Activated CD4-positive, alpha-beta T cell treated with anti-CD3 and anti-CD28 coated beads, Interleukin-2, amount 50 U/mL, for 16 hours (primary cell): ENCODE measurements at regions not wholly inside any gene's neighbourhood (a gene's known extent, or its start where the extent isn't known, plus 50 kb on each side); places are given as distances from the start of the nearest gene placed in this dataset.
"Not testable (repeated sequence)": the region's sequence is repeated elsewhere in the genome, so short reads cannot be mapped to it uniquely, and the experiment has no call there.

ENCODE experiments used
- DNase-seq: peaks from one replicate; pipeline ENCODE4 v3.0.0-alpha.2; 2020

DNA sequence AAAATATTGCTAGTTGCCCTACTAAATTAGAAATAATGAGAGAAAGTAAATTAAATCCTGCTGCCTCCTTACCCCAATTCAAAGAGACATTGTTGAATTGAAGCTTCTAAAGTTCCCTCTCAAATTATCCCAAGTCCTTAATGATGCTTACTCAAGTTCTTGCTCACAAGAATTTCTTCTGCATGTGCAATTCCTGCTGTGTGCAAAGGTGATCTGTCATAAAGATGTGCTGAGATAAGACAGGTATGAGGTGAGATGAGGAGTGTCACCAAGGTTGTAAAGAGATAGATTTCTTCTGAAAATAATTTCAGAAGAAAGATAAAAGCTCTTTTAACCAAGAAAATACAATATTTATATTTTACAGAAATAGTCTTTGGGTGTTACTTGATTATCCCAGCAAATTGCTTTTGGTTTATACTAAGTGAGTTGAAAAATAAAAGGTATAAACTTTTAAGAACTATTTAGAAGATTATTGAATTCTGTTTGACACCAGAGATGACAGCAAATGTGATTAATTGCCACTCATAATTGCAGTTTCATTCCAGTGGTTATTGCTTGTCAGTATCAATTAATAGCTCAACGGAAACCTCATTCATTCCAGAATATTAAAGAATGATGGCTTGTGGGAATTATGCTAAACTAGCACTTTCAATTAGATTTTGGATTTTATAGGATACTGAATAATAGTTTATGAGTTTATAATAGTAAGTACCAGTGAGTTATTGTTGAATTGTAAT, 674.3 kb downstream of the STK39 start:
- no peak for DNase-seq

DNA sequence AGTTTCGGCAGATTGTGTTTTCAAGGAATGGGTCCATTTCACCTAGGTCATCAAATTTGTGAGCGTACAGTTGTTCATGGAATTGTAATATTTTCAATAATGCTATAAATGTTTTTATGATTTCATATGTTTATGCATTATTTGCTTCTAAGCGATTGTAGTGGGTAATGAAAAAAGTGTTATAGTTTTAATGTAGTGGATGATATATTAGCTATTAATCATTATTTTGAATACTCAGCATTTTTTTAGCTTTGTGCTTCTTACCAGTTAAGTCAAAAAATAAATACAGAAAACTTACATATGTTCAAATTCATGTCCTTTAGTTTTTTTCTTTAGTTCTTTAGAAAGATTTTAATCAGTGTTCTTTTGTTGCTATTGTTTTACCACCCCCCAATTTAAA, 677.0 kb downstream of the STK39 start:
- no peak for DNase-seq

DNA sequence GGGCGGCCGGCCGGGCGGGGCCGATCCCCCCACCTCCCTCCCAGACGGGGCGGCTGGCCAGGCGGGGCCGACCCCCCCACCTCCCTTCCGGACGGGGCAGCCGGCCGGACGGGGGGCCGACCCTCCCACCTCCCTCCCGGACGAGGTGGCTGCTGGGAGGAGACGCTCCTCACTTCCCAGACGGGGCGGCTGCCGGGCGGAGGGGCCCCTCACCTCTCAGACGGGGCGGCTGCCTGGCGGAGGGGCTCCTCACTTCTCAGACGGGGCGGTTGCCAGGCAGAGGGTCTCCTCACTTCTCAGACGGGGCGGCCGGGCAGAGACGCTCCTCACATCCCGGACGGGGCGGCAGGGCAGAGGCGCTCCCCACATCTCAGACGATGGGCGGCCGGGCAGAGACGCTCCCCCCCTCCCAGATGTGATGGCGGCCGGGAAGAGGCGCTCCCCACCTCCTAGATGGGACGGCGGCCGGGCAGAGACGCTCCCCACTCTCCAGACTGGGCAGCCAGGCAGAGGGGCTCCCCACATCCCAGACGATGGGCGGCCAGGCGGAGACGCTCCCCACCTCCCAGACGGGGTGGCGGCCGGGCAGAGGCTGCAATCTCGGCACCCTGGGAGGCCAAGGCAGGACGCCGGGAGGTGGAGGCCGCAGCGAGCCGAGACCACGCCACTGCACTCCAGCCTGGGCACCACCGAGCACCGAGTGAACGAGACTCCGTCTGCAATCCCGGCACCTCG, 675.8 kb downstream of the XIRP2 start:
- not testable (repeated sequence) for DNase-seq

DNA sequence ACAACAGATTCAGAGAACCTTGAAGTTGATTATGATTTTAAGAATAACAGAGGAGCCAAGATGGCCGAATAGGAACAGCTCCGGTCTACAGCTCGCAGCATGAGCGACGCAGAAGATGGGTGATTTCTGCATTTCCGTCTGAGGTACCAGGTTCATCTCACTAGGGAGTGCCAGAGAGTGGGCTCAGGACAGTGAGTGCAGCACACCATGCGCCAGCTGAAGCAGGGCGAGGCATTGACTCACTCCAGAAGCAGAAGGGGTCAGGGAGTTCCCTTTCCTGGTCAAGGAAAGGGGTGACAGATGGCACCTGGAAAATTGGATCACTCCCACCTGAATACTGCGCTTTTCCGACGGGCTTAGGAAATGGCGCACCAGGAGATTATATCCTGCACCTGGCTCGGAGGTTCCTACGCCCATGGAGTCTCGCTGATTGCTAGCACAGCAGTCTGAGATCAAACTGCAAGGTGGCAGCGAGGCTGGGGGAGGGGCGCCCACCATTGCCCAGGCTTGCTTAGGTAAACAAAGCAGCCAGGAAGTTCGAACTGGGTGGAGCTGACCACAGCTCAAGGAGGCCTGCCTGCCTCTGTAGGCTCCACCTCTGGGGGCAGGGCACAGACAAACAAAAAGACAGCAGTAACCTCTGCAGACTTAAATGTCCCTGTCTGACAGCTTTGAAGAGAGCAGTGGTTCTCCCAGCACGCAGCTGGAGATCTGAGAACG, 670.2 kb downstream of the XIRP2 start:
- DNase-seq, result not testable (repeated sequence)

DNA sequence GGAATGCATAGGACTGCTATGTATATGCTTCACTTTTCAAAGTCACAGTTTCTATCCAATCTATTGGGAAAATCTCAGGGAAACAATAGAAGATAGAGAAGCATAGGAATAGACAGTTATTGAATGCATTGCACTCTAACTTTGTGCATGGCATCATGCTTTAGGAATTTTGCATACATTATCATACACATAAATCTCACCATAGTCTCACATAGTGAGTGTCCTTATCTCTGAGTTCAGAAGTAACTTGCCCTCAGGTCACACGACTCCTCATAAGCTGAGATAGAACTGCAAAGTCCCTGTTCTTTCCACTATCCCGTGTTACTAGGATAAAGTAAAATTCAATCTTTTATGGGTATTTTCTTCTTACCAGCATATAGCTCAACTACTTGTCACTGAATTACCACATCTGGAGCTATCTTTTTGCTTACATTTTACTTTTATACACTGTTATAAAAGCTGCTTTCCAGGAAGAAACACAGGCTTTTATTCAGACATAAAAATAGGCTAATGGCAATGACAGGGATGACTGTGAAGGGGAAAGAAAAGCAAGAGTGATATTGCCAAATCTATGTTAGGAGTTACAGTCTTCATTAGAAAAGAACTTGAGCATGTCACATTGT, 666.9 kb downstream of the XIRP2 start:
- DNase-seq, result no peak

DNA sequence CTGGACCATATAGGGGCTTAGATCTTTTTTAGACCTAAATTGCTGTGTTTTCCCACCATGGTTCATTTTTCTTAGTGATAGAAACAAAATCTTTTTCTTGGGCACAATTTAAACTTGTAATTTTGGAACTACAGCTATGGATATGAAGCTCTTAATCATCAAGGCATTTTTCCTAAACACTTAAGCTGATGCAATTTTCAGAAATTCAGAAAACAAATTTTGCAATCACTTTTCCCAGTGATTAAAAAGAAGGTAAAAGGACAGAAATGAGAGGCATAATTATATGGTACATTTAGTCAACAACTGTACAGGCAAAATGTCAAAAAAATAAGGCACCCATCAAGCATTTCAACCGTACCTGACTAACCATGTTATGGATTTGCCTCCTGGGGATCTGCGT, 665.4 kb downstream of the XIRP2 start:
- DNase-seq, result no peak

DNA sequence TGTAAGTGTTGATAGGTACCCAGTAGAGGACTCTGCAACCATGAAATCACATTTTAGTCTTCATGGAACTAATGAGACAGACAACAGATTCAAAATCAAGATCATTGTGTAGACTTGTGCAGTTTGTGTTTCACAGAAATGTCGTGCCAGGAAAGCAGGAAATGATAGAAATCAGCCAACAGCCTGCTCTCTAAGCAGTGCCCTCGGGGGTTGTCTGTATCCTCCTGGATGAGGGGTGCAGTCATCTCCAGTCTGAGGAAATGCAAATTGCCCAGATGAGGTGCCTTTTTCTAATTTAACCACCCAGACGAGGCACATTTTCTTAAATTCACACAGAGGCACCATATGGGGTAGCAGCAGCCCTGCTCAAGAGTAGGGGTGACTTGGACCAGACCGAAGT, 663.1 kb downstream of the XIRP2 start:
- DNase-seq, result no peak

DNA sequence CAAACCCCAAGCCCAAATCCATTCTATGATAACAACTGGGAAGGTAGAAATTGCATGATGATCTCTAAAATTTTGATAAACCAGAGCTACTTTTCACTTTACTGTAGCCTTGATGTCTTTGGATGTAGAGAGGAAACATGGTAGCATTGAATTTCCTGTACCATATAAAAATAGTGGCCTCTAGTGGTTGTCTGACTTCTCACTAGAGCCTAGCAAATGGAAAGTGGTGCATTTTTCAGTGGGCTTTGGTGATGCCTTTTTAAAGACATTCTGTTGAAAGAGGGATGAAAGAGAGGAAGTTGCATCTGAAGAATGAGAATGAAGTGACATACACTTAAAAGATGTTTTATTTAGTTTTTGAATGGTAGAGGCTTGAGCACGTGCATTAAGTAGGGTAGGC, 662.2 kb downstream of the XIRP2 start:
- DNase-seq, result no peak

DNA sequence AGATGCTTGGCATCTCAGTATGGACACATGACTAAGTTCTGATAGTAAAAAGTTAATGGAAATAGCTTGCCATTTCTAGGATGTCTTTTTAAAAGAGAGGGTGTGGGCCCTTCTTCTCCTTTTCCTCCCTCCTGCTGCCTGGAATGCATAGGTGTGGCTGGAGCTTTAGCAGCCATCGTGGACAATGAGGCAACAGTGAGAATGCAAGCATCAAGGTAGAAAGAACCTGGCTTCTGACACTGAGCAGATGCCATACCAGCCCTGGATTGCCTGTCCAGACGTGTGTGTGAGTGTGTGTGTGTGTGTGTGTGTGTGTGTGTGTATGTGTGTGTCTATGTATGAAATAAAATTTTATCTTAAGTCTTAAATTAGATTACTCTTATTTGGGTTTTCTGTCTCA, 660.1 kb downstream of the XIRP2 start:
- no peak for DNase-seq

DNA sequence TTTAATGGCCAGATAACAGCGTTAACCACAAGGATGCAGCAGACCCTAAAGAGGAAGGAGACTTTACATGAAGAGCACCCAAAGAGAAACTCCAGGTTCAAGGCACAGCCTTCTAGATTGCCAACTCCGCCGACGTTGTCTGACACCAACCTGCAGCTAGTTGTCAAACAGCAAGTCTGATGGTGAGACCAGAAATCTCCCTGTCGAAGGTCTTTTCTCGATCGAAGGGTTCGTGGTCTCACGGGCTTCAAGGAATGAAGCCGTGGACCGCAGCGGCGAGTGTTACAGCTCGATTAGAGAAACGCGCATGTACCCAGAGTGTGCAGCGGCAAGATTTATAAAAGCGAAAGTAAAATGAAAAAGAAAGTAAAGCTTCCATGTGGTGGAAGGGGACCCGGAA, 656.3 kb downstream of the XIRP2 start:
- DNase-seq, result no peak

DNA sequence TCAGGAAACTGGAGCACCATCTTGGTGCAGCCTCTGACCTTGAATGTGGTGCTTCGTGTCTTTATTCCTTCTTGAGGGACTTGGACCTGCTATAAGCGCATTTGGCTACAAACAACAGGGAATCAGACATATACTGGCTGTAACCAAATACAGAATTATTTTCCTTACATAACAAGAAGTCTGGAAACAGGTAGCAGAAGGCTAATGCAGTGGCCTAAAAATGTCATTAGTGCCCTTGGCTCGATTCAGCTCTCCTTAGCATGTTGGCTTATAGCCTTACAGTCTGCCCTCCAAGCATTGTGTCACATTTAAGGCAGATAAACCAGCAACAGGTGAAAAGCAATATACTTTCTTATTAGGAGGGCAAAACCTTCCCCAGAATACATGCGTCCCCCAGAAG, 655.4 kb downstream of the XIRP2 start:
- DNase-seq, result no peak

DNA sequence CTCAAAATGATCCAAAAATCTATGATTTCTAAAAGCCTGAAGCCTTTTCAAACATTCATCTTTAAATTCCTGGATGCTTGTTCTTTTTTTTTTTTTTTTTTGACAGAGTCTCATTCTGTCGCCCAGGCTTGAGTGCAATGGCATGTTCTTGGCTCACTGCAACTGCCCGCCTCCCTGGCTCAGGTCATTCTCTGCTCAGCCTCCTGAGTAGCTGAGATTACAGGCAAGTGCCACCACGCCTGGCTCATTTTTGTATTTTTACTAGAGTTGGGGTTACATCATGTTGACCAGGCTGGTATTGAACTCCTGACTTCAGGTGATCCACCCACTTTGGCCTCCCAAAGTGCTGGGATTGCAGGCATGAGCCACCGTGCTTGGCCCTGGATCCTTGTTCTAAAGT, 649.5 kb downstream of the XIRP2 start:
- DNase-seq, result no peak

DNA sequence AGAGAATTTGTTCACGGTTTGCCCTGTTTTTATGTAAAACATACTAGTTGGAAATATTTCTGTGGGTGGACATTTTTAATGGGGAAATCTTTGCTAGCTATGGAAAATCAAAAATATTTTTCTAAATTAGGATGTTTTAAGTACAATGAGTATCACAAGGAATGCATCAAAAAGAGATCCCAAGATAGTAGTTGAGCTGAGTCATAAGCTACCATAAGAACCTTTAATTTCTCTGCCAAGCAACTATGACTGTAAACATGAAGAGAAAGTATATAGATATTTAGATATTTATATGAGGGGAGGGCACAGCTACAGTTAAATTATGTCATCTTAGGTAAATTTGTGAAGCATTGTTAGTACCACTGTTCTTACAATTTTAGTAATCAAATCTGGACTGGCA, 646.2 kb downstream of the XIRP2 start:
- no peak for DNase-seq

DNA sequence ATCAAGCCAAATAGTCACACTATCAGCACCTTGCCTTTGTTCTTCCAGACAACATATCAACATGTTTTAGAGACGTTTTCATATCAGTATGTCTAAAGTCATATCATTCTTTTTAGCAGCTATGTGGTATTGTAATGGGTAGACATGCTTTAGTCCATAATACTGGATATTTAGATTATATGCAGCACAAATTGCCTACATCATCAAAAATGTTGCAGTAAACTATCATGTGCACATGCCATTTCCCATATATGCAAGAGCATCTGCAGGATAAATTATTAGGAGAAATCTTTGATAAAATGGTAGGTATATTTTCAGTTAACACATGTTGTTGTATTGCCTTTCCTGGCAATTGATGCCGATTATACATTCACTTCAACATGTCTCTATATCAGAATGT, 636.5 kb downstream of the XIRP2 start:
- DNase-seq, result no peak

DNA sequence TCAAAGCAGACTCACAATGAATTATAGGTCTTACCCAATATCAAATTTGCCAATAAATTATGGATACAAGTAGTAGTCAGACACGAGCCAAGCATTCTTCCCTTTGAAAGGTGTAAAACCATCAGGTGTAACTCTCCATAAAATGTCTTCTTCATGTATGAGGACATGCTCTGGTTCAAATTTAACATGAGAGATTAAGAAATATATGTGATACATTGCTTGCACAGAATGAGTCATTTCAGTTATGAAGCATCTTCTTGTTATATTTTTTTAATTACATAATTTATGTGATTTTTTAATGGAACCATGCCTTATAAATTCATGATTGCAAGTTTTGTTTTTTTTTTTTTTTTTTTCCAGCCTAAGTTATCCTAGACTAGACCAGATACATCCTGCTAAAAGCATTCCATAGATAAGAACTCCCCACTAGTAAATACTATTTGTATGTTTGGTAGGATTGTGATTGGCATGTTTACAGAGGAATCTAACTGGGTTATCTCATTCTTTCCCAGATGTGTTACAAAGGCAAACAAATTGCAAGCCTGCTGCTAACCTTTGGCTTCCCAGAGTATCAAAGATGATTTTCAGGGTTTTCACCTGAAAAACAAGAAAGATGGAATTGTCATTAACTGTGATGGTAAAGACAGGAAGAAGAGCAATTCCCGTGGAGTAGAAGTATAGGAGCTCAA, 621.9 kb downstream of the XIRP2 start:
- DNase-seq, result no peak

DNA sequence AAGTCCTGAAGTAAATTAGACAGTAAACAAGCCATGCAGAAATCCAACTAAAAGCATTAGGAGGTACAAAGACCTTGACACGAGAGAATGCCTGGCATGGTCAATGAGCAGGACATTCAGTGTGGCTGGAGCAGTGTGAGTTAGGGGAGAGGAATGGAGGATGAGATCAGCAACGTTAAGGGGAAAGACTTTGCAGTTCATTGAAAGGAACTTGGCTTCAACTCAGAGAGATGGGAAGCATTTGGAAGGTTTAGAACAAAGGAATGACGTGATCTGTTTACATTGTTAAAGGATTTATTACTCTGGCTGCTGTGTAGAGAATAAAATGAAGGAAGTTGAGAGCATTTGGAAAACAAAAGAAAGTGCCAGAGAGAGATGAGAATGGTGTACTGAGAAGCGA, 621.3 kb downstream of the XIRP2 start:
- no peak for DNase-seq

DNA sequence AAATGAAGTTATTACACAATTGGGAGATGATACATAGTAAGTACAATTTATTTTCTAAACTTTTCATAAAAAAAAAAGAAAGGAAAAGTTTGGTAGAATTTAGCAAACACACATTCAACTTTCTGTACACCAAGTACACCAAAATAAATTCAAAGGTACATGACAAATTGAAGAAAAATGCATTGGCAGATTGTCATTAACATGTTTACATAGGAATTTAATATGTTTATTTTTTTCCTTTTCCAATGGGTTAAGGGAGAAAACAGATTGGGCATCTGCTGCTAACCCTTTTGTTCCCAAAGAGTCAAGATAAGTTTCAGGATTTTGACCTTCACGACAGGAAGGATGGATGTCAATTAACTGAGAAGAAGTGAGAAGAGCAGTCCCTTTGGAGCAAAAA, 620.4 kb downstream of the XIRP2 start:
- DNase-seq, result no peak

DNA sequence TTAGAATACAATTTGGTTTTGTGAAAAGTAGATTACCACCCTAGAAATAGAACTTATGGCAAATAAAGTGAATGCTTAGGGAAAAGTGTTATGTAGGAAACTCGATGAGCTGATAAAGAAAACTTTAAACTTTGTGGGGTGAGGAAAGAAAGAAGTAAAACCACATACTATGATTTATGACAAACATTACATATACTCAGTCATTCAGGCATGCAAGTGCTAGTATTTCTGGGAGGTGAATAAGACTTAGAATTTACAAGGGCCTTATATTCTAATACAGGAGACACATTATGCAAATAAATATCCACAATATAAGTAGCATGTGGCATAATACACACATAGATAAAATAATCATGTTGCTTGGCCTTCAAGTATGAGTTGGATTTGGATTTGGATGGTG, 618.1 kb downstream of the XIRP2 start:
- DNase-seq, result no peak

DNA sequence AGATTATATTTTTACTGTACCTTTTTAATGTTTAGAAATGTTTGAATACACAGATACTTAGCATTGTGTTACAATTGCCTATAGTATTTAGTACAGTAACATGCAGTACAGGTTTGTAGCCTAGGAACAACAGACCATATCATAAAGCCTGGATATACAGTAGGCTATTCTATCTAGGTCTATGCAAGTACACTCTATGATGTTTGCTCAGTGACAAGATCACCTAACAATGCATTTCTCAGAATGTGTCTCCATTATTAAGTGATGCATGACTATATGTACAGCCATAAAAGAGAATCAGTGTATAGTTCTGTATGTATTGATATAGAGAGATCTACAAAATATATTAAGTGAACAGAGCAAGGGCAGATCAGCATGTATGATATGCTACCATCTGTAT, 616.4 kb downstream of the XIRP2 start:
- no peak for DNase-seq

DNA sequence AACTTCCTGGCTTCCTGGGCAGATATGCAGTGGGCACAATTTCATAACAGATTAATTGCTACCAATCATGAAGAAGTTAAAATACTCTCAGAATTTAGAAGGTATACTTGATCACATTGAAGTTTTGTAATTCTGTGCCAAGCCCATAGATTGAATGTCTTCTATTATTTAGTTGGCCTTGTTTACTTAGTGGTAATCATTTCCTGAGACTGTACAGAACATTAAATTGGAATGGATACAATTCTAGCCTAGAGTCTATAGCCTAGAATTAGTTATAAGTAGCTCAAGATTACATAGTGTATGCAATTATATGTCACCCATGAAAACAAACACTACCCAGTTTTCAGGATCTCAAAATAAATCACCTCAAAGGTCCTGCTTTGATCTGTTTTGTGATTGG, 615.8 kb downstream of the XIRP2 start:
- DNase-seq, result no peak

DNA sequence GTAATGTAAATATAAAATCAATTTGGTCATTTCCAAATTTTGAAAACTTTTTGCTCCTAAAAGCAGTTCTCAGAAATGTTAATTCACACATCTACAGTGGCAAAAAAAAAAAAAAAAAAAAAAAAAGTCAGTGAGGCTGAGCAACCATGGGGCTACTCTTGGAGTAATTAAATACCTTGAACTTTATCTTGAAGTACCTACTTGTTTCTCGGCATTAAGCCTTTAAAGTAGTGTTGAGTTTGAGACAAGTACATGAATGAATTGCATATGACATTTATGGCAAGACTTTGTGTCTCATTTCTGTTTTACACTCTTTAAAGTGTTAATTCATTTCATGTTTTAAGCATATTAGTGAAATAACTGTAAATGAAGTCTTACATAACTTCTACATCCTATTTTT, 613.3 kb downstream of the XIRP2 start:
- DNase-seq, result no peak

DNA sequence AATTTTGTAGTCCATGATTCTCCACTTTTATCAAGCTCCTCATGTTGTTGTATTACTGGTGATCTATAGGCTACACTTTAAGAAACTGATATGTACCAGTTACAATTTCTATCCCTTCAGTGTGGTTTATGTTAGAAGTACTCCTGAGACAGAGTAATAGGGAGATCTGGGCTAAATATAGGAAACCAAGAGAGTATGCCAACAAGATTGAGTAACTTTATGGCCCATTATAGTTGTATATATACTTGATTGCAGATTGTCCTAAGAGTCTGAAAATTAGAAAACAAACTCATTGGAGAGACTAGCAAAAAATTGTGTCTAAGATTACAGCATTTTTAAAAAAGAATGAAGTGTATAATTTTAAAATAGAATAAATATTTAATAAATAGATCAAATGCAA, 605.6 kb downstream of the XIRP2 start:
- no peak for DNase-seq

DNA sequence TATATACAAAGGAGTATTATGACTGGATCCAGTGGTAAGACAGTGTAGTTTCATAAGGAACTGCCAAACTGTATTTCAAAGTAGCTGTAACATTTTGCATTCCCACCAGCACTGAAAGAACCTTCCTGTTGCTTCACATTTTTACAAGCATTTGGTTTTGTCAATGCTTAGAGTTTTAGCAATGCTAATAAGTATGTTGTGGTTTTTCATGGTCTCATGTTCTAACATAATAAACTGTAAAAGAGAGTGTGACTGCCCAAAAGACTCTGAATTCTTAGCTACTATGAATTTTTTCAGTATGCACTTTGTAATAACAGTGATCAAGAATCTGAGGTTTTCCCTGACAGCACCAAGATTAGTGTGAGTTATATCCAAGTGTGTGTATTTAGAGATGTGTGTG, 604.2 kb downstream of the XIRP2 start:
- no peak for DNase-seq
